GM12878 (cell line): ENCODE measurements at regions not wholly inside any gene's neighbourhood (a gene's known extent, or its start where the extent isn't known, plus 50 kb on each side); places are given as distances from the start of the nearest gene placed in this dataset.

Experiments used
- ATF3 ChIP-seq: IDR thresholded peaks from 2 replicates; pipeline ENCODE4 v1.6.1; 2011; ENCODE audit warnings: low read depth, mild to moderate bottlenecking, low read length, moderate library complexity, borderline replicate concordance; ENCODE audit errors: extremely low read depth
- BCL11A ChIP-seq: IDR thresholded peaks from 2 replicates; pipeline ENCODE4 v1.6.1; 2011; ENCODE audit warnings: low read depth, low read length
- CBFB ChIP-seq: IDR thresholded peaks from 2 replicates; pipeline ENCODE4 v1.6.1; 2016; ENCODE audit warnings: antibody characterized with exemption, low read depth
- EED ChIP-seq: sonication (generic); IDR thresholded peaks from 2 replicates; pipeline ENCODE4 v1.6.1; 2016; ENCODE audit warnings: antibody characterized with exemption, low read depth
- ELK1 ChIP-seq: IDR thresholded peaks from 2 replicates; pipeline ENCODE4 v1.6.1; 2012; ENCODE audit warnings: low read depth, low read length, improper control_type of control experiment
- MEF2B ChIP-seq: fragments of 450-650 bp; IDR thresholded peaks from 2 replicates; pipeline ENCODE4 v1.6.1; 2018; ENCODE audit warnings: mild to moderate bottlenecking, moderate library complexity; ENCODE audit not compliant: partially characterized antibody, poor library complexity, severe bottlenecking
- NBN ChIP-seq: fragments of 450-650 bp; IDR thresholded peaks from 2 replicates; pipeline ENCODE4 v1.6.1; 2016
- PAX5 ChIP-seq: IDR thresholded peaks from 2 replicates; pipeline ENCODE4 v1.6.1; 2011; ENCODE audit warnings: low read depth, low read length, borderline replicate concordance
- POU2F2 ChIP-seq: IDR thresholded peaks from 3 replicates; pipeline ENCODE4 v1.6.1; 2011; ENCODE audit warnings: low read depth, mild to moderate bottlenecking, low read length, borderline replicate concordance
- PRDM15 ChIP-seq: fragments of 450-650 bp; formaldehyde crosslinking; IDR thresholded peaks from 2 replicates; pipeline ENCODE4 v1.4.0; 2020; ENCODE audit warnings: mild to moderate bottlenecking, moderate library complexity
- SMARCA5 ChIP-seq: fragments of 450-650 bp; IDR thresholded peaks from 2 replicates; pipeline ENCODE4 v1.6.1; 2017; ENCODE audit warnings: mild to moderate bottlenecking
- SREBF2 ChIP-seq: IDR thresholded peaks from 2 replicates; pipeline ENCODE4 v1.6.1; 2012; ENCODE audit warnings: mild to moderate bottlenecking, low read length
- TARDBP ChIP-seq: IDR thresholded peaks from 2 replicates; pipeline ENCODE4 v1.6.1; 2016; ENCODE audit warnings: borderline replicate concordance
- YY1 ChIP-seq: IDR thresholded peaks from 2 replicates; pipeline ENCODE4 v1.6.1; 2011; ENCODE audit warnings: low read depth, mild to moderate bottlenecking, low read length
- ZBTB40 ChIP-seq: fragments of 450-650 bp; IDR thresholded peaks from 2 replicates; pipeline ENCODE4 v1.6.1; 2016; ENCODE audit warnings: mild to moderate bottlenecking, moderate library complexity, borderline replicate concordance
- ZNF274 ChIP-seq: IDR thresholded peaks from one replicate; pipeline ENCODE4 v1.8.0; 2011; ENCODE audit not compliant: insufficient read length, insufficient read depth
- ZNF687 ChIP-seq: fragments of 450-650 bp; IDR thresholded peaks from 2 replicates; pipeline ENCODE4 v1.6.1; 2017; ENCODE audit warnings: mild to moderate bottlenecking, moderate library complexity

GRCh38 chr14:34220921-34221320 lies 241.1 kb downstream of the SPTSSA start (continued):
- TF ChIP-seq PRDM15 (CRISPR knock-in tag): no peak
- no peak for TF ChIP-seq CBFB
- TF ChIP-seq EED: no peak
- no peak for TF ChIP-seq ZBTB40
- TF ChIP-seq ZNF274: no peak
- TF ChIP-seq YY1: no peak
- no peak for TF ChIP-seq BCL11A
- TF ChIP-seq MEF2B: peak; percentile 29
- TF ChIP-seq ELK1: no peak
- TF ChIP-seq SMARCA5: no peak
- no peak for TF ChIP-seq SREBF2
- 0 out of 2 replicates have a peak, but pooled peaks have one; percentile 14 for TF ChIP-seq PAX5
- no peak for TF ChIP-seq ATF3
- TF ChIP-seq ZNF687: peak; percentile 91
- no peak for TF ChIP-seq TARDBP
- peak; percentile 94 for TF ChIP-seq NBN
- TF ChIP-seq POU2F2: 0 out of 3 replicates have a peak, but pooled peaks have one; percentile 16
